ENCODE measurements at regions not wholly inside any gene's neighbourhood (a gene's known extent, or its start where the extent isn't known, plus 50 kb on each side); places are given as distances from the start of the nearest gene placed in this dataset.

DNA sequence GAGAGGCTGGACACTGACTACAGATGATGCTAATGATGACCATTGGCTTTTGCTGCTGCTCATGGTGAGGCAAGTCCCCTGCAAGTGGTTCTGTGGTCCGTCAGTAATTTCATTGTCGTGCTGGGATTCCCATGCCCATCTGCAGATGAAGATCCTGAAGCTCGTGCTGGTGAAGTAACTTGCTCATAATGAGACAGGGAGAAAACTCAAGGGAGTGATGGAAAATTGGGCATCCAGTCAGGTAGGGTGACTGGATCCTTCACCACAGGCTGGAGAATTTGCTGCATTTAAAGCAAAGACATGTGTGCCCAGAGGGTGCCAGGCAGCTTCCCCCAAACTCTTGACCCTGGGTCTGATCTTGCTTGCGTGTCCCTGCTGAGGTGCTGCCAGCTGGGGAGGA, 125.6 kb downstream of the TSN start:
- TF ChIP-seq, protein P1, sequence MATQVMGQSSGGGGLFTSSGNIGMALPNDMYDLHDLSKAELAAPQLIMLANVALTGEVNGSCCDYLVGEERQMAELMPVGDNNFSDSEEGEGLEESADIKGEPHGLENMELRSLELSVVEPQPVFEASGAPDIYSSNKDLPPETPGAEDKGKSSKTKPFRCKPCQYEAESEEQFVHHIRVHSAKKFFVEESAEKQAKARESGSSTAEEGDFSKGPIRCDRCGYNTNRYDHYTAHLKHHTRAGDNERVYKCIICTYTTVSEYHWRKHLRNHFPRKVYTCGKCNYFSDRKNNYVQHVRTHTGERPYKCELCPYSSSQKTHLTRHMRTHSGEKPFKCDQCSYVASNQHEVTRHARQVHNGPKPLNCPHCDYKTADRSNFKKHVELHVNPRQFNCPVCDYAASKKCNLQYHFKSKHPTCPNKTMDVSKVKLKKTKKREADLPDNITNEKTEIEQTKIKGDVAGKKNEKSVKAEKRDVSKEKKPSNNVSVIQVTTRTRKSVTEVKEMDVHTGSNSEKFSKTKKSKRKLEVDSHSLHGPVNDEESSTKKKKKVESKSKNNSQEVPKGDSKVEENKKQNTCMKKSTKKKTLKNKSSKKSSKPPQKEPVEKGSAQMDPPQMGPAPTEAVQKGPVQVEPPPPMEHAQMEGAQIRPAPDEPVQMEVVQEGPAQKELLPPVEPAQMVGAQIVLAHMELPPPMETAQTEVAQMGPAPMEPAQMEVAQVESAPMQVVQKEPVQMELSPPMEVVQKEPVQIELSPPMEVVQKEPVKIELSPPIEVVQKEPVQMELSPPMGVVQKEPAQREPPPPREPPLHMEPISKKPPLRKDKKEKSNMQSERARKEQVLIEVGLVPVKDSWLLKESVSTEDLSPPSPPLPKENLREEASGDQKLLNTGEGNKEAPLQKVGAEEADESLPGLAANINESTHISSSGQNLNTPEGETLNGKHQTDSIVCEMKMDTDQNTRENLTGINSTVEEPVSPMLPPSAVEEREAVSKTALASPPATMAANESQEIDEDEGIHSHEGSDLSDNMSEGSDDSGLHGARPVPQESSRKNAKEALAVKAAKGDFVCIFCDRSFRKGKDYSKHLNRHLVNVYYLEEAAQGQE (IDR thresholded peaks at IDR 0.05; ENCODE audit: insufficient replicate concordance, low read depth) = no peak
- TF ChIP-seq, protein P2, sequence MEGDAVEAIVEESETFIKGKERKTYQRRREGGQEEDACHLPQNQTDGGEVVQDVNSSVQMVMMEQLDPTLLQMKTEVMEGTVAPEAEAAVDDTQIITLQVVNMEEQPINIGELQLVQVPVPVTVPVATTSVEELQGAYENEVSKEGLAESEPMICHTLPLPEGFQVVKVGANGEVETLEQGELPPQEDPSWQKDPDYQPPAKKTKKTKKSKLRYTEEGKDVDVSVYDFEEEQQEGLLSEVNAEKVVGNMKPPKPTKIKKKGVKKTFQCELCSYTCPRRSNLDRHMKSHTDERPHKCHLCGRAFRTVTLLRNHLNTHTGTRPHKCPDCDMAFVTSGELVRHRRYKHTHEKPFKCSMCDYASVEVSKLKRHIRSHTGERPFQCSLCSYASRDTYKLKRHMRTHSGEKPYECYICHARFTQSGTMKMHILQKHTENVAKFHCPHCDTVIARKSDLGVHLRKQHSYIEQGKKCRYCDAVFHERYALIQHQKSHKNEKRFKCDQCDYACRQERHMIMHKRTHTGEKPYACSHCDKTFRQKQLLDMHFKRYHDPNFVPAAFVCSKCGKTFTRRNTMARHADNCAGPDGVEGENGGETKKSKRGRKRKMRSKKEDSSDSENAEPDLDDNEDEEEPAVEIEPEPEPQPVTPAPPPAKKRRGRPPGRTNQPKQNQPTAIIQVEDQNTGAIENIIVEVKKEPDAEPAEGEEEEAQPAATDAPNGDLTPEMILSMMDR (IDR thresholded peaks at IDR 0.05; ENCODE audit: insufficient read depth, low read length) = no peak
- TF ChIP-seq POLR2AphosphoS5 (IDR thresholded peaks at IDR 0.05; ENCODE audit: low read depth) = no peak

Measured in HL-60 (cell line).